ENCODE measurements at regions not wholly inside any gene's neighbourhood (a gene's known extent, or its start where the extent isn't known, plus 50 kb on each side); places are given as distances from the start of the nearest gene placed in this dataset.
A peak's percentile ranks its signal among the peaks of the same experiment; 100 is the strongest.

DNA sequence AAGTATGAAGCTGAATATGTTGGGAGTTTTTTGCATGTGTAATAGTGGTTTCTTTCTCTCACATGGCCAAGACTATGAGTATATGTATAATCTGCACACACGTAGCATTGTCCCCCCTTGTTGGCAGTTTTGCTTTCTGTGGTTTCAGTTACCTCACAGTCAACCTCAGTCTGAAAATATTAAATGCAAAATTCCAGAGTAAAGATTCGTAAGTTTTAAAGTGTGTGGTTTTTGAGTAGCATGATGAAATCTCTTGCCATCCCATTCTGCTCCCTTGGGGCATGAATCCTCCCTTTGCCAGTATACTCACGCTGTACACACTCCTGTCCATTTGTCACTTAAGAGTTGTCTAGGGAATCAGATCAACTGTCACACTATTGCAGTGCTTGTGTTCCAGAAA is 742.0 kb upstream of the CCDC54 start:
- no peaks in the 10 kb centered on the region for H3K9me3 Mint-ChIP-seq
- H3K27me3 Mint-ChIP-seq: peaks cover 4% of the 10 kb centered on the region
- no peak overlapping the region for H3K4me3 Mint-ChIP-seq
- no peak overlapping the region for H3K27ac Mint-ChIP-seq
- peaks cover 2 to 3% (median 3%) of the 10 kb centered on the region in 3 donors for H3K4me1 Mint-ChIP-seq
- no peaks in the 10 kb centered on the region for H3K36me3 Mint-ChIP-seq

DNA sequence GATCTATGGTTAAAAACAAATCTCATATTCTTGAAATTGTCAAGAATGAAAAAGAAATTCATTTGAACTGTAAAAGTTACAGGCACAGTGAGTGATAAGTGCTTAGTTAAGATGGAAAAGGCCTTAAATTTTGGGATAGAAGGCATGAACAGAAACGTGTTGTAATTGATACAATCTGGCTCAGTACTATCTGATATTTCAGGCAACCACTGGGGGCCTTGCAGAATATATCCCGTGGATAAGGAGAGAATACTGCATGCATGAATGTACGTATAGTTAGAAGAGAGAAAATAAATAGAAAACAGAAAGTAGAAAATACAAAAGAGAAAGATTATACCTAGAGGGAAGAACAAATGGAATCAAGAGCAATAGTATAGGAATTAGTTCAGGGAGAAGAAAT is 741.4 kb upstream of the CCDC54 start:
- no peak overlapping the region for H3K4me3 Mint-ChIP-seq
- peaks cover 6 to 9% (median 6%) of the 10 kb centered on the region in 3 donors for H3K4me1 Mint-ChIP-seq
- no peaks in the 10 kb centered on the region for H3K9me3 Mint-ChIP-seq
- peaks cover 4% of the 10 kb centered on the region for H3K27me3 Mint-ChIP-seq
- no peaks in the 10 kb centered on the region for H3K36me3 Mint-ChIP-seq
- no peak overlapping the region for H3K27ac Mint-ChIP-seq

DNA sequence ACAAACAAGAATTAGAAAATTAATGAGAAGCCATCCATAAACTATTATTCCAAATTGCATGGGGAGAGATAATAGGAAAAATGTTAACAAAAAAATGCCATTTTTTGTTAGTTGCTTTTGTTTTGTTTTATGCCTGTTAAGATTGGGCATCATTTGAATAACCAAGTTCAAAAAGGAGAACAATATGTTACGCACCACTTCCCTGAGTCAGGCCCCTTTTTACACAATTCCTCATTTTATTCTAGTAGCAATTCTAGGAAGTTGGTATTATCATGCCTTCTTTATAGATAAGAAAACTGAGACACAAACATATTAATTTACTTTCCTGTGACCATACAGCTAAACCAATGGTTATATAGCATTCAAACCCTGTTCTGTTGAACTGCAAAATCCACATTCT is 736.9 kb upstream of the CCDC54 start:
- H3K9me3 Mint-ChIP-seq: no peaks in the 10 kb centered on the region
- peaks cover 6 to 16% (median 8%) of the 10 kb centered on the region in 3 donors for H3K4me1 Mint-ChIP-seq
- no peak overlapping the region for H3K27ac Mint-ChIP-seq
- H3K27me3 Mint-ChIP-seq: peaks cover 7% of the 10 kb centered on the region
- peak overlapping the region in 2 of 4 donors; percentile 14 to 37 for H3K4me3 Mint-ChIP-seq
- H3K36me3 Mint-ChIP-seq: no peaks in the 10 kb centered on the region

DNA sequence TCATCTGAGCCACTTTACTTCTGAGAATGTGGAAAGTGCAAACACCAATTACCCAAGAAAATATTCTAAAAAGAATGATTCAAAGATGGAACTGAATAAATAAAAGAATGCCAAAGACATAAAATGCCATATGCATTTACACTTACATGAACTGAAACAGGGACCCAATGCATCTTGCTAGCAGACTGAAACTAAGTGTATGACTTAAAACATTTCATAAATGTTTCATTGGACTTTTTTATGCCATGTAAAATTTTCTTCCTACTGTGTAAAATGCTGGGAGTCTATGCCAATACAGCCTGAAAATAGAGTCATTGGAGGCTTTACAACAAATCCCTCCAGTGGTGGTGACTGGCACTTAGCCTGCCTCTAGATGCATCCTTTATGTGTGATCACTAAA is 735.1 kb upstream of the CCDC54 start:
- Mint-ChIP-seq H3K9me3 (no peaks in the 10 kb centered on the region), H3K27ac (no peak overlapping the region), H3K4me3 (no peak overlapping the region), H3K4me1 (peaks cover 6 to 16% (median 8%) of the 10 kb centered on the region in 3 donors), H3K27me3 (peaks cover 7% of the 10 kb centered on the region), H3K36me3 (no peaks in the 10 kb centered on the region)

DNA sequence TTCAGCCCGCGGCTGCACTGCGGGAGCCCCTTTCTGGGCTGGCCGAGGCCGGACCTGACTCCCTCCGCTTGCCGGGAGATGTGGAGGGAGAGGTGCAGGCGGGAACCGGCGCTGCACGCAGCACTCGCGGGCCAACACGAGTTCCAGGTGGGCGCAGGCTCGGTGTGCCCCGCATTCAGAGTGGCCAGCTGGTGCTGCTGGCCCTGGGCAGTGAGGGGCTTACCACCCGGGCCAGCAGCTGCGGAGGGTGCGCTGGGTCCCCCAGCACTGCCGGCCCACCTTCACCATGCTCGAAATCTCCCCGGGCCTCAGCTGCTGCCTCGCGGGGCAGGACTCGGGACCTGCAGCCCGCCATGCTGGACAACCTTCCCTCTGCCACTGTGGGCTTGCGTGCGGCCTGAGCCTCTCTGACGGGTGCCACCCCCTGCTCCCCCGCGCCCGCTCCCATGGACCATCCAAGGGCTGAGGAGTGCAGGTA is 733.5 kb upstream of the CCDC54 start:
- peaks cover 7% of the 10 kb centered on the region for H3K27me3 Mint-ChIP-seq
- no peaks in the 10 kb centered on the region for H3K36me3 Mint-ChIP-seq
- H3K4me1 Mint-ChIP-seq: peaks cover 6 to 16% (median 8%) of the 10 kb centered on the region in 3 donors
- peaks cover 0 to 2% (median 0%) of the 10 kb centered on the region in 3 donors for H3K9me3 Mint-ChIP-seq
- H3K27ac Mint-ChIP-seq: no peak overlapping the region
- H3K4me3 Mint-ChIP-seq: no peak overlapping the region

DNA sequence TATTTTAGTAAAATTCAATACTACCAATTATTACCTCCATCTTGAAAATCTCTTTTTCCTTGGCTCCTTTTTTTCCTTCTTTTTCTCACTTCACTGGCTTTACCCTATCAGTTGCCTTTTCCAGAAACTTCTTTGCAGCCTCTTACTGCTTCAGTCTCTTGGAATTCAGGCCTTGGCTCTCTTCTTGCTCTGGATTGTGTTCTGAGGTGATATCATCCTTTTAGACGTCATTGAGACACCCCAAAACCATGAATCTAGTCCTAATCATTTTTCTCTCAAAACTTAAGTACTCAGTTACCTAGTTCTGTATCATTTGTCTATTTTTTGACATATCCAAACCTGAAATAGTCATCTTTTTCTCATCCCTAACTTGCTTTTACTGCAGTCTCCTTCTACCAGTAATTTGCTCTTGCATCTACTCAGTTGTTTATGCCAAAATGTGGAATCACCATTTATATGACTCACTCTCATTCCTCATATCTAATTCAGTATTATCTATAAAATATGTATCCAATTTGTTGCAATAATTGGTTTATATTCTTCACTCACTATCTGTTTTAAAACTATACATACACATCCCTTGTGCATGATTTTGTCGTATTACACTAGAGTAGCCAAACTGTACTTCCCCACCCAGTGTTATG is 703.2 kb upstream of the CCDC54 start:
- H3K27ac Mint-ChIP-seq: no peak overlapping the region
- no peaks in the 10 kb centered on the region for H3K4me1 Mint-ChIP-seq
- no peaks in the 10 kb centered on the region for H3K27me3 Mint-ChIP-seq
- H3K9me3 Mint-ChIP-seq: peaks cover 0 to 3% (median 0%) of the 10 kb centered on the region in 3 donors
- H3K4me3 Mint-ChIP-seq: no peak overlapping the region
- H3K36me3 Mint-ChIP-seq: peaks cover 1% of the 10 kb centered on the region

DNA sequence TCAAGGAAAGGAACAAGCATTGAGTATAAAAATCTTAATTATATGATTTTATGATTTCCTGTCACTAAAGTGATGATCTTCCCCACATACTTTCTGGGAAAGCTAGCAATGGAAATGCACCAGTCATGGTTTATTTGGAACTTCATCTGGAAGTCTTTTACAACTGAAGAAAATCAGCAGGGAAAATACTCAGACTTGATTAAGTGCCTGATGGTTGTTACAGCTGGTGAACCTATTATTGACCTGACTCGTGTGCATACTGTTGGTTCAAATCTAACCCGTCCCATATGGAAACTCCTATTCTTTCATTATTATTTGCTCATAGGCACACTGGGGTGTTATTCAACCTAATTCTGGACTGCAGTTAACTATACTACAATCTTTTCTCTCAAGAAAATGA is 701.8 kb upstream of the CCDC54 start:
- Mint-ChIP-seq H3K4me1 (no peaks in the 10 kb centered on the region), H3K27me3 (no peaks in the 10 kb centered on the region), H3K36me3 (peaks cover 1% of the 10 kb centered on the region)

DNA sequence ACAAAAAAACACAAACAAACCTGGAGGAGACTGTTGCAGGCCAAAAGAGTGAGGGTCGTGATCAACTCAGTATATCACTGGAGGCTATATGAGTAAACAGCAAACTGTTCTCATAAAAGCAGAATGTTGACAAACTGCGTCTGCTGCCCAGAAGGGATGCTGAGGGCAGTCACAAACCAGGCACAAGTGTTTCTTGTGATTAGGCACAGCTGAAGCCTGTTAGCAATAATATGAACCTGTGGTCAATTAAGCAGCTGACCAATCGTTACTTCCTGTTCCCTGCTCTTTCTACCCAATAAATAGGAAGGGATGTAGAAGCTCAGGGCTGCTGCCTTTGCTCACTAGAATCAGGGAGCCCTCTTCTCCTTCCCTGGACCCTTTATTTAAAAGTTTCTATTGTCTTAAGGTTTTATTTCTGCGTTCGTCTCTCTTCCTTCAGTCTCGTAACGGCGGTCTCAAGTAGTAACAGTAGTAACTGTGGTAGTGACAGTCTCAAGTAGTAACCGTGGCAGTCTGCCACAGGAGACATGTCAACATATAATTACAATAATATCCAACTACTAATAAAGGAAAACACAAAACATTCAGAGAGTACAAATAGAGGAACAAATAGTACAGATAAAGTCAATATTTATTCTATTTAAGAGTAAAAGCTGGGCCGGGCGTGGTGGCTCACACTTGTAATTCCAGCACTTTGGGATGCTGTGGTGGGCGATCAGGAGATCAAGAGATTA is 698.4 kb upstream of the CCDC54 start:
- H3K27me3 Mint-ChIP-seq: no peaks in the 10 kb centered on the region
- no peaks in the 10 kb centered on the region for H3K4me1 Mint-ChIP-seq
- H3K4me3 Mint-ChIP-seq: no peak overlapping the region

More for the DNA sequence above, 701.8 kb upstream of the CCDC54 start:
- Mint-ChIP-seq H3K27ac (no peak overlapping the region), H3K9me3 (peaks cover 0 to 3% (median 0%) of the 10 kb centered on the region in 3 donors), H3K4me3 (no peak overlapping the region)

DNA sequence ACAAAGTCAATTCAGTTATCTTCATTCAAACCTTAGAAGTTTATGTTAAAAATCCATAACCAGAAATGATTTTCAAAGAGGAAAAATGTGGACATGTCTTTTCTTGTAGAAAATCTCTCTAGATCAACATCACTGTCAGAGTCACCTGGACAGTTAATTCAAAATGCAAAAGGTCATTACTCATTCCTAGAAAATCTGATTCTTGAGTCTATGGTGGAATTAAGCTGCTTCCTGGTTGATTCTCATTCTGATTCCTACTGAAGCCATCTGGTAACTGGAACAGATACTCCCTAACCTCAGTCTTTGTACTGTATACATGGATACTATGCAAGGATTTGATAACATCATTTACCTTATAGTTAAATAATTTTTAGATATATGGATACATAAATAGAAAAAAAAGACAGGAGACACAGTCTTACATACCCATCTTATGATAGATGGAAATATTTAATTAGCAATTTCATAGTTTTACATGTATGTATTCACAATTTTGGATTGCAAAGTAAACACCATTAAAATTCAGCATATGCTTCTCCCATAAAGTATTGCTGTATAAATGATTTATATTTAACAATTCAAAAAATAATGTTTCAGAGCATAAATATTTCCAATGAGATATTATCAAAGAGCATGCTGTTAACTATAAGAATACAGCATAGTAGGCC is 693.2 kb upstream of the CCDC54 start:
- no peaks in the 10 kb centered on the region for H3K4me1 Mint-ChIP-seq
- H3K9me3 Mint-ChIP-seq: no peaks in the 10 kb centered on the region
- H3K27ac Mint-ChIP-seq: no peak overlapping the region
- no peaks in the 10 kb centered on the region for H3K27me3 Mint-ChIP-seq
- H3K4me3 Mint-ChIP-seq: no peak overlapping the region
- H3K36me3 Mint-ChIP-seq: no peaks in the 10 kb centered on the region

More for the DNA sequence above, 698.4 kb upstream of the CCDC54 start:
- Mint-ChIP-seq H3K9me3 (no peaks in the 10 kb centered on the region), H3K27ac (no peak overlapping the region), H3K36me3 (peaks cover 1% of the 10 kb centered on the region)

DNA sequence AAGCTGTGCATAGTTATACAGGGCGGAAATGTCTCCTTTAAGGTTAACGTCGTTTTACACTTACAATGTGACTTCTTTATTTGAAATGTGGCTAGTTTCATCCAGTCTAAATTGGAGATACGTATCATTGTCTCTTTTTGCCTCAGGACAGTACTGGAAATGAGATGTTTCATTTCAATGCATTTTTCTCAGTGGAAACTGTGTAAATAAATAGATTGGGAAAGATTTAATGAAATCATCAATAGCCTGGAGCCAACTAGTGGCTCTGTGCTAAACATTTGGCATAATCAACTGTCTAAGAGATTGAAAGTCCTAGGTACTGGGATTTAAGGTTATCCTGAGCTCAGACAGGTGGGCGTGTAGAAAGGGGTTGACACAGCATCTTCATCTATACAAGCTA is 691.5 kb upstream of the CCDC54 start:
- Mint-ChIP-seq H3K27me3 (no peaks in the 10 kb centered on the region), H3K36me3 (no peaks in the 10 kb centered on the region), H3K9me3 (no peaks in the 10 kb centered on the region)

DNA sequence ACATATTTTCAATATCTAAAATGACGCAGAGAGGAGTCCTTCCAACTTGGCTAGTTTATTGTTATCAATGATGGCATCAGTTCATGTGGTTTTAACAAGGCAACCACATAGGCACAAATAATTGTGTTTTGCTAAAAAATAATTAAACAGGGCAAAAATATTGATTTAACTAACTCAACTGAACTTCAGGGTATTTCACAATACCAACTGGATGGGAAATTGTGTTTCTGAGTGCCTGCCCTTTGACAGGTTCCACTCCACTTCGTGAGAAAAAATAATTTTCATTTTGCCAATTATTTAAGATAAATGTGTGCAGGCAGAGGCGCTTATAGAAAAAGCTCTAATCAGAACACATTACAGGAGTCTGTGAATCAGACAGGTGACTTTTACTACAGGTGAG is 689.3 kb upstream of the CCDC54 start:
- H3K27me3 Mint-ChIP-seq: no peaks in the 10 kb centered on the region
- H3K36me3 Mint-ChIP-seq: no peaks in the 10 kb centered on the region
- no peaks in the 10 kb centered on the region for H3K4me1 Mint-ChIP-seq
- H3K4me3 Mint-ChIP-seq: no peak overlapping the region
- H3K27ac Mint-ChIP-seq: no peak overlapping the region
- no peaks in the 10 kb centered on the region for H3K9me3 Mint-ChIP-seq

More for the DNA sequence above, 691.5 kb upstream of the CCDC54 start:
- Mint-ChIP-seq H3K4me1 (no peaks in the 10 kb centered on the region), H3K27ac (no peak overlapping the region), H3K4me3 (no peak overlapping the region)

DNA sequence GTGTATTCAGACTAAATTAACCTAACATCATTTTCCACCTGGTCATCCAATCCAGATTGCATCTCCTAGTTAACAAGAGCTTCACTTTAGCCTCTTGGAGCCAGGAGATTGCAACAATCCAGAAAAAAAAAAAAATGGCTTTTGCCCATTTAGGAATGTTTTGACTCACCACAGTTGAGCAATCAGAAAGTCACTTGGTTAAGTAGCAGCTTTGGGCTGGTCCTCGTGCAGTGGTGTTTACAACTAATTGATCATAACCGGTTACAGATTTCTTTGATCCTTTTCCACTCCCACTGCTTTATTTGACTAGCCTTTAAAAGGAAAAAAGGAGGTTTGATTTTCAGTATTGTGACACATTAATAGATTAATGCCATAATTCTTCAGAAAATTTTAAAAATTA is 688.8 kb upstream of the CCDC54 start:
- Mint-ChIP-seq H3K27me3 (no peaks in the 10 kb centered on the region), H3K27ac (no peak overlapping the region), H3K9me3 (no peaks in the 10 kb centered on the region), H3K36me3 (no peaks in the 10 kb centered on the region), H3K4me1 (no peaks in the 10 kb centered on the region), H3K4me3 (no peak overlapping the region)

DNA sequence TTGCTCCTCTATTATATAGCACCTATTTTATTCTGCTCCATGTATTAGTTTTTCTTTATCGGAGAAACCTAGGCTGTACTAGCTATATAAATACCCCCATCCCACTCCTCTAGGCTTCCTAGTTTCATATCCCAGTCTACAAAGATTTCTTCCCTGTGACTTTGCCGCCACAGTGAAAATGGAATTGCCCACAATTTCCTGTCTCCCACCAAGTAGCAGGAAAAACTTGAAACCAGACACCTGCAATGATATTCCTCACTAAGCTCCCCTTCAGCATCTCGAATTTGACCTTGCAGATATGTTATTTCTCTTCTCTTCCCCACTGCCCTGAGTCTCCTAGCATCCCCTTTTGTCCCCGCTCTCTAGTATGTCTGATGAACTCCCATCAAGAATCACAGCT is 685.8 kb upstream of the CCDC54 start:
- Mint-ChIP-seq H3K4me1 (no peaks in the 10 kb centered on the region), H3K27me3 (no peaks in the 10 kb centered on the region), H3K36me3 (no peaks in the 10 kb centered on the region), H3K9me3 (no peaks in the 10 kb centered on the region), H3K4me3 (no peak overlapping the region), H3K27ac (no peak overlapping the region)

DNA sequence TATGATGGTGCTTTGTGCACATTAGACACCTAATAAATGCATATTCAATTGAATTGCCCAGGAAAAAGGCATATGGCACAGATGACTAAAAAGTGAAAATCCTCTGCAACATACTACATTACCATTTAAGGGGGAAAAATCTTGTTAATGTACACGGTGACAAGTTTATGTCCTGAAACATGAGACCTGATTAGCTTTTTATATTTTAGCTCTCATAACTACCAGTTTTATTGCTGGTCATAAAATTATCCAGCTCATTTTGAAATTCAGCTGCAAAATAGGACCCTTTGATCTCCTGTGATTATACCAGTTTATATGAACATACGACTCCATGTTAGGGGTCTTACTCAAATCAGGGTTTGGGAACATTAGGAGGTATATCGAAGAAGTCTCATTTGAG is 684.6 kb upstream of the CCDC54 start:
- H3K4me1 Mint-ChIP-seq: no peaks in the 10 kb centered on the region

DNA sequence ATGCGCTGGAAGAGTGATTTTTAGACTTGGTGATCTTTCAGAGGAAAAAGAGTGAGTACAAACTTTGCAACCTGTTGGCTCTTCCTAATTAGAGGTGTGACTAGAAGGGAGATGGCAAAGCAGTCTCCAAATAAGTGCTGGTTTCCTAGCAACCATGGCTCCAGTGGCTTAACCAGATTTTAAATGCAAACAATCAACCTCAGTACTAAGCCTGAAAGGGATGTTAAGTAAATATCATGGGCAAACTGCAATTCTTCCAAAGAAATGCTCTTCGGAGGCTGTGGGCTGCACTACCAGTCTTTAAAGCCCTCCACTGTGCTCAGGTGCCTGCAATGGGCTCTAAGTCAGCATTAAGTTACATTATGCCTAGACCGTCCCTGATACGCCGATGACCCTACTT is 678.1 kb upstream of the CCDC54 start:
- peak overlapping the region in 1 of 3 donors; percentile 50 for H3K27ac Mint-ChIP-seq
- no peaks in the 10 kb centered on the region for H3K27me3 Mint-ChIP-seq
- H3K9me3 Mint-ChIP-seq: no peaks in the 10 kb centered on the region
- no peaks in the 10 kb centered on the region for H3K36me3 Mint-ChIP-seq
- no peak overlapping the region for H3K4me3 Mint-ChIP-seq
- no peaks in the 10 kb centered on the region for H3K4me1 Mint-ChIP-seq

More for the DNA sequence above, 684.6 kb upstream of the CCDC54 start:
- no peak overlapping the region for H3K27ac Mint-ChIP-seq
- H3K4me3 Mint-ChIP-seq: no peak overlapping the region
- no peaks in the 10 kb centered on the region for H3K9me3 Mint-ChIP-seq
- H3K27me3 Mint-ChIP-seq: no peaks in the 10 kb centered on the region
- no peaks in the 10 kb centered on the region for H3K36me3 Mint-ChIP-seq
